NCI-H2171 (cell line): ENCODE measurements at regions not wholly inside any gene's neighbourhood (a gene's known extent, or its start where the extent isn't known, plus 50 kb on each side); places are given as distances from the start of the nearest gene placed in this dataset.

Source experiments
- DNase-seq: peaks from one replicate; lab custom pipeline; 2025; lab: John Stamatoyannopoulos, UW

DNA sequence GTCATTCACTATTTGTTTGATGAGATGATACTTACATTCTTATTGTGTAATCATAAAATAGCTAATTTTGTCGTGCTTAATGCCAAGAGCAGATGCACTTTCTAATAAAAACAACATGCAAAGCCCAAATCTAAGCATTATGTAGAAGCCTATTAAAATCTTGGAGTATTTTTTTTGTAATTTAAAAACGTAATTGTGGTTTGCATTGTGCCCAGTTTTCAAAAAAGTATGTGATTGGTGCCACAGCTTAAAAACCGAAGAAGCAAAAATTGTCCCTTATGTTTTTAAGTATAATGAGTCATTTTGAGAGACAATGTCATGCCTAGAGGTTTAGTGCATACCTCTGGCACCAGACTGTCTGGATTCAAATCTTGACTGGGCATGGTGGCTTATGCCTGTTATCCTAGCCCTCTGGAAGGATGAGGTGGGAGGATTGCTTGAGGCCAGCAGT, 464.8 kb upstream of the RGS6 start:
- no peak for DNase-seq

DNA sequence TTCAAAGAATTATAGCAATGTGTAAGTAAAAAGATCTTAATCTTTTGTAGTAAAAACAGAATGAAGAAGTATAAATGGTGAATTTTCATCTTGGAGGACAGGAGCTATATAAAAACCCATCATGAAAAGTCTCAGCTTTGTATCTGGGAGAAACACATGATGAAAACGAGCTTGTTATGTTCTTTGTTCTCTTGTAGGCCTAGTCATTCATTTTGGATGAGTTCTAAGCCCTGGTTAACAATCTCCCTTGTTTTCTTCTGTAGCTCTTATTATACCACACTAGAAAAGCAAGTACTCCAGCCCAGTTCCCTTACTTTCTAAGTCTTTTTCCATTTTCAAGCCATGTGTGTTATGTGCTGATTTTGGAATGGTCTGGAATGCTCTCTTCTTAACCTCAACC, 463.5 kb upstream of the RGS6 start:
- no peak for DNase-seq

DNA sequence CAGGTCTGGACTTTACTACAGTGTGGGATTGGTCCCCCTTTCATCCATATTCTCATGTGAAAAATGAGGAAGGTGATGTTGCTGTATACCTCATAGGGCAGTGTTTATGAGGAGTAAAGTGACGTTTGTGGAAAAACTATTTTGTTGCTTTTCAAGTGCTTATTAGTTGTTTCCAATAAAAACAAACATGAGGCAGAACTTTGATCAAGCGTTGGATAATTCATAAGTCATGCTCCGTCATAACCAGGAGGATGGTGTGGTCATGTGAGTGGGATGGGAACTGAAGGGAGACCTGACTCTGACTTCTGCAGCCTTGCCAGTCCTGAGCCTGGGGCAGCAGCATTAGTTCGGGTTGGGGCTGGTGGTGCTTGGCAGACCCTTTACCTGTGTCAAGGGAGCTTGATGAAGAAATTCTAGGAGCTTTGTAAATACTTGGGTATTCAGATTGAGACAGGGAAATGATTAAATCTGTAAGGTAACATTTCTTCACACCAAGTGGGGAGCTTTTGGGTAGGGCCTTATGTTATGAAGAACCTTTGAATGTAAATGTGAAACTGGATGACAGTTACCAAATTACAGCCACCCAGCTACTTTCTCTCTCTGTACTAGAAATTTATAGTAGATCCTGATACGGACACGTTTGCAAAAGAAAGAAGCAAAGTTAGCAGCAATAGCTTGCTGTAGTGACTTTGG, 462.4 kb upstream of the RGS6 start:
- DNase-seq = no peak

DNA sequence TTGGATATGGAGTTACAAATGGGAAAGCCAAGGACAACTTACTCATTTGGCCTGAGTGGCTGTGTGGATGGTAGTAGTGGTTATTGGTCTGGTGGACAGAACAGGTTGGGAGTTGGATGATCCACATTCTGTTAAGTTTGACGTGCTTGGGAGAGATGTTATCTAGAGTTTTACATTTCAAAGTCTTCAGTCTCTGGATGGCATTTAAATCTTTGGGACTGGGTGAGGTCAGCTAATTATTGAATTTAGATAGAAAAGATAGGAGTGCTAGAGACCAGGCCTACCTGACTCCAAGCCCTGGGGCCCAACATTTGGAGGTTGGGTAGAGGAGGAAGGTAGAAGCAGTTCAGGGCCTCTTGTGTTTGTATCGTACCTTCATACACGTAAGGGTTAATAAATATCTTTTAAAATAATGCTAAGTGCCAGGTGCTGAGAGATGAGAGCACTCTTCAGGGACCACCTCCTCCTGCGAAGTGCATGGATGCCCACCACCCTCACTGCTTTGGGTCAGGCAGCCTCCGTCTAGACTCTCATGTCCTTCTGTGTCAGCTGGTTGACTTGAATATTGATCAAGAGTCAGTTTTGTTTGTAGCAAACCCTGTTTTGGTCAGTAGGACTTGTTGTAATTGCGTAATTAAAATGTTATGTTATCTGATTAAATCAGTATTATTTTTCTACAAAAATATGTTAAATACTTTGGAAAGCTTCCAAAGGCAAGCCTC, 460.4 kb upstream of the RGS6 start:
- no peak for DNase-seq

DNA sequence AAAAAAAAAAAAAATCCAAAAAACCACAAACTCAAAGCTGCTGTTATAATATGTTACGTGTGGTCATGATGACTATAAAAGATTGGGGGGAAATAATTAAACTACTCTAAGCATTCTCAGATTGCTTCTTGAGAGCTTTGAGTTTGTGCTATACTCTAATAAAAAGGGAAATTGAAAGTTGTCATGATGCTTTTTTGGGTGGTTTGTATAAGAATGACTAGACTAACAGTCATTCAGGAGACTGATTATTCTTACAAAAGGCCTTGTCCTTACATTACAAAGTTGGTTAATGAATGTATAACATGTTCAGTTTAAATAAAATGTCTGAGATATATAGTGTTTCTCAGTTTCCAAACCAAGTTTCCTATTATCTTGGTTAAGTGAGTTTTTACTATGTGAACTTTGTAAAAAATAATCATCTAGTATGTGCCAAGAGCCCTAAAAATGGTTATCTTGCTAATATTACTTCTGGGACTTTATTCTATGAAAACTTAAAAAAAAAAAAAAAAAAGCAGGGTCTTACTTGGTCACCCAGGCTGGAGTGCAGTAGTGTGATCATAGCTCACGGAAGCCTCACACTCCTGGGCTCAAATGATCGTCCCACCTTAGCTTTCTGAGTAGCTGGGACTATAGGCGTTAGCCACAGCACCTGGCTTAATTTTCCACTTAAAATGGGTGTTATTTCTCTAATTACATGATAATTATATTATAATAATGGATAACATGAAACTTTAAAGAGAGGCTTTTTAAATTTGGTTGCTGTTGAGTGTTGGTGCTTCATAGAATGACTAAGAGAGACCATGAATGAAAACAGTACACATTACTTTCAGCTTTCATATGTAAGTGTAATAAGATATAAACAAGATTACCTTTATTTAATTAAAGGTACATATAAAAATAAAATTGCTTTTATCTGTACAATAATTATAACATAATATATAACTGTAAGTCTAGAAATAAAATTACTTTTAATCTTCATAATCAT, 459.6 kb upstream of the RGS6 start:
- DNase-seq = no peak

DNA sequence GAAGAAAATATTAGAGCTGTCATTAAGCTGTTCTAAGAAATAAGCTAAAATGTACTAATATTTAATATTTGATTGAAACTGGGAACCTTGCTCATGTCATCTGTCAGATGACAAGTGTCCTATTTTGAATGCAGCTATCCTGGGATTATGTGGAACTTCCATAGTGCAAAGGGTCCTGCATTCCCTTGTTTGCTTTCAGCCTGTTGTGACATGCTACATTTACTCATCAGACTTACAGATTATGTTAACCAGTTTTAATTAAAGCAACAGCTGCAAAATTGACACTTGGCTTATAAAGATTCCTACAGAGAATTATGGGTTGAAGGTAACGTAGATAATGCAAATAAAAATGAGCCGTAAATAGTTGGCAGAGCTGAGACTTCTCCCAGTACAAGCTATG, 458.4 kb upstream of the RGS6 start:
- no peak for DNase-seq

DNA sequence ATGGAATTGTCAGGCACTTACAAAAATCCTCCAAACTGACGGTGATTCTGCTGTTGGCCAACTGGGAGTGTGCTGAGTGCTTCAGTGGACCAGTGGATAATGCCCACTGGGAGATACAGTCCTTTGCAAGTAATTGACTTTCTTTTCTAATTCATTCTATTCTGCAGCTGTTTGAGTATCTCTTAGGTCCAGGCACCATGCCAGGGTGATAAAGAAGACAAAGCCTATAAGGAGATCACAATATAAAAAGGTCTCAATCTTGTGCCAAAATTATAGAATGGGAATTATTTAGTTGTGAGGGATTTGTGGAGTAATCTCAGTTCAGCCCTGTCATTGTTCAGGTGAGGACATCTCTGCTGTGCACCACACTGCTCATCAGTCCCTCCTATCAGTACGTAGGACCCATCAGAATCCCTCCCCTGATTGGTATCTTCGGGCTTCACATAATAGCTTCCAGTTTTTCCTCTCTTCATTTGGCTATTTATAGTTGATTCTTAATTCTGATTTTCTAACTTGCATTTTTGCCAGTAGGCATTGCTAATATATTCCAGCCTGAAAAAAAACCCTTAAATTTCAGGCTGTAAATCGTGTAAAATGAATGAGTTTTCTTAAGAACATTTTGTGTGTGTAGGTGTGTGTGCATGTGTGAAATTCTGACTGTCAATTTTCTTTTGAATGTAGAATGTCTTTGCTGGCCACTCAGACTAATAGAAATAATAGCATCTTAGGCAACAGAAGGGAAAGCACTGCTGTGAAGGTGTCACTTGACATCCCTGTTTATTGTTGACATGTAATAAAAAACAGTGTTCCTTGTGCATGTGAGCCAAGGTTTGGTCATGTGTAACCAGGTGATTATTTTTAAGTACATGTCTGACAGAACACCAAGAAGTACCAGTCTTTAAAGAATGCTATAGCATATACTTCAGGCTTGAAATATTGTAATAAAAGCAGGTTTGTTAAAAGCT, 457.6 kb upstream of the RGS6 start:
- no peak for DNase-seq

DNA sequence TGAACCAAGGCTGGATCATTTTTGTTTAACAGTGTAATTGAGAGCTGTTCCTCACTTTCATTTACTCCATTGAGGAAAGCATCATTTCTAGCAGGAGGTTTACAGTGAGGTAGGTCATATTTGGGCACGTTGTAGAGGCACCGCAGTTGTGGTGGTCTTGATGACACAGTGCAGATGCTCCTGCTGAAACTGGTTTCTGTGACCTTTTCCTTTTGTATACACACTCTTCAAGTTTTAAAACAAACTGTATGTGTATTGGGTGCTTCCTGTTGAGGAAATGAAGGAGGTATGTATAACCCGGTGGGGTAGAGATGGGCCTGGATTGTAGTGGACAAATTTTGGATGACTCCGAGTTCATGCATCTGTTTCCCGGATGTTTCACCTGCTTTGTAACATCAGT, 456.3 kb upstream of the RGS6 start:
- DNase-seq = no peak

DNA sequence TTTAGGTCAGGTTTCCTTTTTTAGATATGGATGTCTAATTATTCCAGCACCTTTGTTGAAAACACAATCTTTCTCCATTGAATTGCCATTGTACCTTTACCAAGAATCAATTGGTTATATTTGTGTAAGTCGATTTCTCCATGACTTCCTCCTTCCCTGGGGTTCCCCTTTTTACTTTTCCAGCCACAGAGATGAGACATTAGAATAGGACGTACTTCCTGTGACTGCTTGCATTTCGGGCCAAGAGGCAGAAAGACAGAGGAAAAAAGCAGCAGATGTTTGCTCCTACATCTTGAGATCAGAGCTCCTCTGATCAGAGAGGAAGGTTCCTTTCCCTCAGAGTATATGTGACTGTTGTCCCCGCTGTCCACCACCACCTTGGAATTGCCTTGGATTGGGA, 453.7 kb upstream of the RGS6 start:
- DNase-seq = no peak

DNA sequence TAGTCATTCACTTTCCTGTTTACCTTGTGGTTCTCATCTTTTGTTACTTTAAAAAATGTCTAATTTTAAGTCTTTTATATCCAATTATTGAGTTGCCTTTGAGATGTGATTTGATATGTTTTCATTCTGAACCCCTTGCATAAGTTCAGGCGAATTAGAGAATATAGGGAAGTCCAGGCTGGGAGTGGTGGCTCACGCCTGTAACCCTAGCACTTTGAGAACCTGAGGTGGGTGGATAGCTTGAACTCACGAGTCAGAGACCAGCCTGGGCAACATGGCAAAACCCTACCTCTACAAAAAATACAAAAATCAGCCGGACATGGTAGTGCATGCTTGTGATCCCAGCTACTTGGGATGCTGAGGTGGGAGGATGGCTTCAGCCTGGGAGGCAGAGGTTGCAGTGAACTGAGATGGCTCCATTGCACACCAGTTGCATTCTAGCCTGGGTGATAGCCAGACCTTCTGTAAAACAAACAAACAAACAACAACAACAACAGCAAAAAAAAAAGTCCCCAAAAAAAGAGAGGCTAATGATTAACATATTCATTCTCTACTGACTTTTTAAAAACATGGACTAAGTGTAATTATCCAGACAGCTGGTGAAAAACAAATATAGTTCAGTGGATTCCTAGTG, 451.1 kb upstream of the RGS6 start:
- no peak for DNase-seq

DNA sequence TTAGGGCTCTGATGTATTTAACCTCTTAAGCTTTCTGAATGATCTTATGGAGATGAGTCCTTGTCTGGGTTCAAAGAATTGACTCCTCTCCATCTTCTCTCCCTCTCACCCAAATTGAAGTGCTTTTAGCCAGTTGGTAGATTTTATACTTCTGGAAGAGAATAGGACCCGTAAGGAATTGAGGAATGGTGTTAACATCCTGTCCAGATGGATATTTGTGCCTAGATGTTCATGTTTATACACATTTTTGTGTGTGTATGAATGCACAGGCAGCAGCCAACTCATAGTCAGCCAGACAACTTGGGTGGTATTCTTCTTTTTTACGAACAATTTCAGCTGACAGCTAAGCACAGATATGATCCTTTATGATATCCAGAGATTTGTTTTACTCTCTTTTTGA, 449.6 kb upstream of the RGS6 start:
- DNase-seq = no peak

DNA sequence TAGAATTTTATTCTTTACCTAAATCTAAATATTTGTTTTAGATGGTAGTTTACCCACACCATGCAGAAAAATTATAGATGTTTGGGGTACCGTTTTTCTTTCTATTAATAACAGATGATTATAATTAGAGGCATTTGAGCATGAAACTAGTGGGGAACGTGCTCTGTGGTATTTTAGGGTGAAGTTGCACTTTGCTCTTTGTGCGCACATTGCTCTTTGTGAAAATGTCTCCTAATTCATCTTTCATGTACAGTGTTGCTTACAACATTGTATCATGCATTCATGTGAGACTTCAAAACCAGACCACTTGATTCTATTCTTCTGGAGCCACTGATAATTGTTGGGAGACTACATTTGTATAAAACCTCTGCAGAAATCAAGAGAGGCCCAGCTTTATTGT, 449.1 kb upstream of the RGS6 start:
- DNase-seq = no peak

DNA sequence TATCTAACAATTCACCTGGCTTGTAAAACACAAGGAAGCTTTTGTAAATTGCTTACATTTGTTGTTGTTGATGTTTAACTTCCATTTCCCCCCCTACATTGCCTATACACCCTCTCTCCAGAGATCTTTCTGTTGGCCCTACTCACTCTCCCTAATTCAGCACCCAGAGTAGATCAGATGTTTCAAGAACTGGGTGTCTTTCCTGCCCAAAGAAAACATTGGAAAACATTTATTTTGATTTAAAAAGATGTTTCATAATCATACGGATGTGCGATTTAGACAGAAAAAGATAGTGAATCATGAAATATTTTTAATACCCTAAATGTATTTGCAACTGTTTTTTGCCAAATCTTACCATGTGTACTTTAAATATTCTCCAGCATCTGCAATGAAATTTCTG, 446.4 kb upstream of the RGS6 start:
- no peak for DNase-seq

DNA sequence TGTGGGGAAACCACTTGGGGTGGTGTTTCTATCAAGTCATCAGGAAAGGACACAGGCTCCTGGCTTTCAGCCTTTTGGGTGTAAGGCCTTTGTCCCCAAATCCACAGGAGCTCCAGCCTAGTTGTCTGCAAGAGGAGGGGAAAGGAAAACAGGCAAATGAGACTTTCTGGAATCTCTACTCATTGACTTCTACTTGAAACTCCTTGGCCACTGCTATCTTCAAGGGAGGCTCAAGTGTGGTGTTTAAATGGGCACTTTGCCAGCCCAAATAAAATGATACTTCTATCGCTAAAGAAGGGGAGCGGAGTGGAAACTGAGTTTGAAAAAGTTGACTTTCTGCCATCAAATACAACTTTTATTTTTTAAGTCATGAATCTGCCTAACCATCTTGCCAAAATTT, 445.9 kb upstream of the RGS6 start:
- DNase-seq = no peak

DNA sequence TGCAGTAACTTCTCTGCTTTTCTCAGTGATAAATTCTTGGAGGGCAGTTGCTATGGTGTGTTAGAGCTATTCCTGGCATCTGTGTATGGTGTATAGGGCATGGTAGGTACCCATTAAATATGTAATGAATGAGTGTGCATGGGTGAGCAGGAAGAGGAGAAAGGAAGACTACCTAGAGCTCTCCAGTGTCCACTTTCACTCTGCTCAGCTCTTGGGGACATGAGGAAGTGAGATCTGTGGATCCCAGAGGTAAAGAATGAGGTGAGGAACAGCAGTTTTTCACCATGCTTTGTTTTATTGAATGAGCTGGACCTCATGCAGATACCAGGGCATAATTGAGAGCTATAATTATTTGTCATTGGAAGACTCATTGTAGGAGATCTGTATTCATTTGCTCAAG, 444.8 kb upstream of the RGS6 start:
- DNase-seq = no peak

DNA sequence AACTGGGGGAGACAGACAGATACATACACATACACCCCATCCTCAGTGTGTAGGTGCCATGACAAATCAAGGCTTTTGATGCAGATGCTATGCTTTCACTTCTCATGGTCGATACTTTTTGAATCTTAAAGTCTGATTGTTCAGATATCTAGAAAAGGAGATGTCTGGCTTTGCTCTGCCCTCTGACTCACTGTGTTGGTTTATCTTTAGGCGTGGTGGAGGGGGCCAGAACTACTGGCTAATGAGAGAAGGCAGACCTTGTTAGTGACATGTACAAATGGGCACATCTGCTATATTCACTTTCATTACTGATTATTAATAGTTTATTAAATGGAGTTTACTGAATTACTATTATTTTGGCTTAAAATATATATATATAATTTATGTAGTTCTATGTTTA, 444.3 kb upstream of the RGS6 start:
- no peak for DNase-seq

DNA sequence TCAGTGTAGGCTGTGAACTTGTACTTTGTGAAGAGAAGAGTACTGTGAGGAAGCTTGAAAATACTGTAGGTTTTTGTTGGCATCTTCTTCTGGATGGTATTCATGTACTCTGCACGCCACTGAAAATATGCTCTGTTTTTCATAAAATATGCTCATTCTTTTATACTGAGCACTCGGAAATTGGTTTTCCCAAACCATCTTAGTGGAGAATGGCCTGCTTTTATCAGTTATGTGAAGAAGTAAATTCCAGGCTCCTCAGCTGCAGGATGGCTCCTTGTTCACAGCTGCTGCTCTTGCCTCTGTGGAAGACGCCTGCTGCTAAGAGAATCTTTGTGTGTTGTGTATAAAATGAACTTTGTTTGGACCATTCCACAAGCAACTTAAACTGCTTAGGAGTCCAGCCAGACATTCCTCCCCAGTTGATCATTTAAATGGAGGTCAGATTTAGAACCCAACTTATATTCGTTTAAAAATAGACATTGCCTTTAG, 443.5 kb upstream of the RGS6 start:
- no peak for DNase-seq

DNA sequence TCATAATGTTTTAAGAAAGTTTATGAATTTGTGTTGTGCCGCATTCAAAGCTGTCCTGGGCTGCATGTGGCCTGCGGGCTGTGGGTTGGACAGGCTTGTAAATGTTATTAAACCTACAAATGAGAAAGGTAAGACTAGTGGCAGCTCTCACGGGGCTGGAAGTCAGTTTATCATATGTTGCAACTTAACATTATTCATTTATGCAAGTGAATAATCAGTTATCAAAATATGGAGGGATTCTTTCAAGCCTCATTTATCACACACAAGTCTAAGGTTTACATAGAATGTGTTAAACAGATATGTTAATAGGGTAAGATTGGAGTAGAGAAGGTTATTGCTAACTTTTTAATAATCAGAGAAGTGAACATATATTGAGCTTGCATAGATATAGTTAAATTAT, 442.5 kb upstream of the RGS6 start:
- no peak for DNase-seq

DNA sequence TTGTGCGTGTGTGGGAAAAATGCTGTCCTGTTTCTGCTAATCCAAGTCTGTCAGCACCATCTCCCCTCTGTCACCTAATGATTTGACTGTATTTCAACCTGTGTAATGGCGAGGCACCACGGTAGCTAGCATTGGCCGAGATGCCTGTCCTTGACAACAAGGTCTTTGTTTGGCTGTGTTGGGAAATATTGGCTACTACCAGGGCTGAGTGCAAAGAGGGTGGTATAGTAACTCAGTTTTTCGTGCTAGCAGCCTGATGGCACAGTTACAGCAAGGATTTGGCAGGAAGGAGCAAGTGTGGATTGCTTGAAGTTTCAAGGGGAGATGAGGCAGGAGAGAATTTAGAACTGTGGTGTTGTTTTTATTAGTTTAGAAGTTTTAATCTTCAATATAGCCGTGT, 440.3 kb upstream of the RGS6 start:
- no peak for DNase-seq

DNA sequence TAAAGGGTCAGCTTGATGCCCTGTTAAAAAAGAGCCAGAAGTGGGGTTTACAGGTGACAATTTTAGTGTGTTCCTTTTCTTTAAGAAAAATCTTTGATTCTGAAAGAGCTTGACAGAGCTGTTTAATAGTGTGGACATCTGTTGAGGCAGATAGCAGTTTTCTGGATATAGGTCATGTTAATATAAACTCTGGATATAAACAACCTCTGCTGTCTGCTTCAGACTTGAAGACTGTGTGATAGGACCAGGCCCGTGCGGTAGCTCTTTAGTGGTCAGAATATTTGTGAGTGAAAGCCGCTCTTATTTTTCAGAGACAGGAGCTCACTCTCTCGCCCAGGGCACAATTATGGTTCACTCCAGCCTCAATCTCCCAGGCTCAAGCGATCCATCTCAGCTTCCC, 439.9 kb upstream of the RGS6 start:
- DNase-seq = no peak

DNA sequence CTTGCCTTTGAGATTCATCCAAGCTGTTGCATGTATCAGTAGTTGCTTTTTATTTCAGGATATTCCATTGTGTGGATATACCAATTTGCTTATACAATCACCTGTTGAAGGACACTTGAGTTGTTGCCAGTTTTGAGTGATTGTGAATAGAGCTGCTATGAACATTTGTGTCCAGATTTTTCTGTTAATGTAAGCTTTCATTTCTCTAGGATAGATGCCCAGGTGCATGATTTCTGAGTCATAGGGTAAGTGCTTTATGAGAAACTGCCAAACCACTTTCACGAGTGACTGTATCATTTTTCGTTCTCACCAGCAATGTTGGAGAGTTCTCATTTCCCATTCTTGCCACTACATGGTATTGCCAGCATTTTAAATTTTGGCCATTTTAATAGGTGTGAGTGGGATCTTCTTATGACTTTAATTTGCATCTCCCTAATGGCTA, 434.6 kb upstream of the RGS6 start:
- DNase-seq = no peak
